HCT116 (cell line): ENCODE measurements at regions not wholly inside any gene's neighbourhood (a gene's known extent, or its start where the extent isn't known, plus 50 kb on each side); places are given as distances from the start of the nearest gene placed in this dataset.

Experiments
- ATAC-seq: fragments of 200-7000 bp; cut with Tn5 transposase; 2 replicates; pipeline ENCODE4 v1.9.1; 2020; ENCODE audit warnings: mild to moderate bottlenecking, moderate library complexity
- BruUV-seq: library from RNA; stranded (reverse); fragments of 400-500 nt; replicated peaks from 2 replicates; lab custom pipeline; 2021; lab: Mats Ljungman, UMichigan
- CTCF ChIA-PET: fragments of 300-600 bp; sonication (Branson Sonifier 250); formaldehyde crosslinking; loops from one replicate; lab custom pipeline; 2021; ENCODE audit warnings: antibody characterized with exemption; lab: Charles Lee
- POLR2A ChIA-PET: fragments of 300-600, 350-600 bp; sonication (Branson Sonifier 250); formaldehyde crosslinking; loops from one replicate; lab custom pipeline; 2021; ENCODE audit warnings: antibody characterized with exemption; lab: Charles Lee
- RAD21 ChIA-PET, 2 experiments: fragments of 300-600 bp; sonication (Branson Sonifier 250); formaldehyde crosslinking; loops; one replicate each; lab custom pipeline; 2023; ENCODE audit warnings: low total read pairs in 2 of 2; ENCODE audit not compliant: uncharacterized antibody in 2 of 2, unreplicated experiment in 2 of 2, low non-redundant PET in 1 of 2; lab: Charles Lee
- DNase-seq: peaks from one replicate; pipeline ENCODE4 v3.0.0-alpha.2; 2010; ENCODE audit warnings: low read depth, low spot score
- H2AFZ ChIP-seq: fragments of 200-600 bp; shearing (Covaris generic), sonication (generic); 2 replicates; pipeline ENCODE4 v1.6.1; 2017; ENCODE audit warnings: low read depth, mixed run types, mixed read lengths, antibody characterized with exemption, low read length; ENCODE audit not compliant: poor library complexity, severe bottlenecking
- H3K27ac ChIP-seq: 2 replicates; pipeline ENCODE4 v1.5.1; 2012; ENCODE audit warnings: low read depth, low read length
- H3K27me3 ChIP-seq: fragments of 200-600 bp; sonication (generic); 2 replicates; pipeline ENCODE4 v1.6.1; 2016; ENCODE audit warnings: mixed run types, low read length, mixed read lengths; ENCODE audit not compliant: insufficient read depth
- H3K36me3 ChIP-seq, 2 experiments: fragments of 200-500 bp in 1 of 2; fragments of 200-600 bp in 1 of 2; sonication (Bioruptor generic) in 1 of 2; sonication (generic) in 1 of 2; 2 replicates each; pipeline versions ENCODE4 v1.5.1 to v1.6.1; 2014 to 2016; ENCODE audit warnings: low read length in 2 of 2, inconsistent platforms in 1 of 2, mixed read lengths in 1 of 2, mixed run types in 1 of 2; ENCODE audit not compliant: insufficient read depth in 2 of 2, control insufficient read depth in 1 of 2
- H3K4me1 ChIP-seq, 2 experiments: fragments of 200-600 bp in 1 of 2; sonication (generic) in 1 of 2; 2 replicates each; pipeline versions ENCODE4 v1.5.1 to v1.6.1; 2012 to 2017; ENCODE audit warnings: low read length in 2 of 2, inconsistent platforms in 1 of 2, mild to moderate bottlenecking in 1 of 2, mixed read lengths in 1 of 2, mixed run types in 1 of 2, moderate library complexity in 1 of 2; ENCODE audit not compliant: insufficient read depth in 2 of 2, control insufficient read depth in 1 of 2
- H3K4me2 ChIP-seq: fragments of 200-600 bp; sonication (generic); 2 replicates; pipeline ENCODE4 v1.6.1; 2017; ENCODE audit warnings: mixed run types, low read length, mixed read lengths
- H3K4me3 ChIP-seq, 2 experiments: fragments of 200-600 bp in 1 of 2; sonication (generic) in 1 of 2; replicated peaks in 1 of 2; 2 replicates each; pipeline ENCODE4 v1.5.1; 2011 to 2016; ENCODE audit warnings: low read length in 2 of 2, control low read depth in 1 of 2, low read depth in 1 of 2, mild to moderate bottlenecking in 1 of 2, mixed read lengths in 1 of 2, mixed run types in 1 of 2
- H3K79me2 ChIP-seq: fragments of 200-600 bp; sonication (generic); 2 replicates; pipeline ENCODE4 v1.6.1; 2017; ENCODE audit warnings: mild to moderate bottlenecking, mixed run types, low read length, moderate library complexity, mixed read lengths; ENCODE audit not compliant: insufficient read depth
- H3K9ac ChIP-seq: fragments of 200-600 bp; sonication (generic); 2 replicates; pipeline ENCODE4 v1.6.1; 2016; ENCODE audit warnings: low read length, mixed read lengths
- H3K9me2 ChIP-seq: fragments of 200-600 bp; sonication (generic), shearing (Covaris generic); 2 replicates; pipeline ENCODE4 v1.6.1; 2017; ENCODE audit warnings: mixed run types, mild to moderate bottlenecking, moderate library complexity; ENCODE audit not compliant: insufficient read depth
- H3K9me3 ChIP-seq, 2 experiments: fragments of 200-500 bp in 1 of 2; fragments of 200-600 bp in 1 of 2; sonication (Bioruptor generic) in 1 of 2; sonication (generic) in 1 of 2; 2 replicates each; pipeline ENCODE4 v1.6.1; 2014 to 2017; ENCODE audit warnings: low read length in 2 of 2, mixed read lengths in 2 of 2, inconsistent platforms in 1 of 2, low read depth in 1 of 2, mild to moderate bottlenecking in 1 of 2, mixed run types in 1 of 2, moderate library complexity in 1 of 2; ENCODE audit not compliant: control insufficient read depth in 1 of 2, insufficient read depth in 1 of 2
- H4K20me1 ChIP-seq: fragments of 200-600 bp; sonication (generic), shearing (Covaris generic); 2 replicates; pipeline ENCODE4 v1.6.1; 2017; ENCODE audit warnings: mixed run types, mild to moderate bottlenecking, moderate library complexity; ENCODE audit not compliant: insufficient read depth
- EGR1 ChIP-seq: IDR thresholded peaks from 2 replicates; pipeline ENCODE4 v1.6.1; 2012; ENCODE audit warnings: low read depth
- EZH2phosphoT487 ChIP-seq: fragments of 200-600 bp; IDR thresholded peaks from 2 replicates; pipeline ENCODE4 v1.6.1; 2018; ENCODE audit warnings: antibody characterized with exemption, borderline replicate concordance
- POLR2AphosphoS5 ChIP-seq: IDR thresholded peaks from 2 replicates; pipeline ENCODE4 v1.6.1; 2011; ENCODE audit warnings: mild to moderate bottlenecking, low read depth, low read length, moderate library complexity
- YY1 ChIP-seq: IDR thresholded peaks from 2 replicates; pipeline ENCODE4 v1.6.1; 2011; ENCODE audit warnings: low read length, low read depth, moderate library complexity, mild to moderate bottlenecking; ENCODE audit not compliant: insufficient replicate concordance; ENCODE audit errors: extremely low read depth
- intact Hi-C: fragments of 100-400 bp; cut with micrococcal nuclease; formaldehyde crosslinking; loops from 2 replicates; pipeline ENCODE4 v1.10.0; 2022

DNA sequence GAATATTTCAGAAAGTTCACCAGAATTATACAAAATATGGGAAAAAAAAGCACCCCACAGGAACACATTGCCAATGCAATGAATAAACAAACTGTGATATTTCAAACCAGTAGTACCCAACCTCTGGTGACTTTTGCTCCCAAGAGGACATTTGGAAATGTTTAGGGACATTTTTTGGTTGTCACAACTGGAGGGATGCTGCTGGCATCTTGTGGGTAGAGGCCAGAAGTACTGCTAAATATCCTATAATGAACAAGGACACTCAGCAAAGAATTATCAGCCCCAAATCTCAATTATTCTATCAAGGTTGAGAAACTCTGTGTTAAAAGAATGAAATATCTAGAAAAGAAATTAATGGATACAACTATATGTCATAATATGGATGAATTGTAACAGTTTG, 1334.4 kb upstream of the FLRT2 start:
- Histone ChIP-seq H4K20me1 (no peaks in the 10 kb centered on the region), H3K9me2 (no peaks in the 10 kb centered on the region), H3K27me3 (no peaks in the 10 kb centered on the region), H3K27ac (no peak overlapping the region), H3K79me2 (no peaks in the 10 kb centered on the region), H3K4me3 (no peak overlapping the region), H3K9ac (no peak overlapping the region), H2AFZ (no peak overlapping the region), H3K4me1 (no peaks in the 10 kb centered on the region), H3K36me3 (no peaks in the 10 kb centered on the region), H3K4me2 (no peak overlapping the region), H3K9me3 (peaks cover 8 to 23% of the 10 kb centered on the region in 2 experiments; a peak in 2 of 4 replicates)
- CTCF ChIA-PET = no interaction called here
- RAD21 ChIA-PET = no interaction called here
- DNase-seq (no peak), ATAC-seq (no peak)
- BruUV-seq = no TSS peak
- intact Hi-C loops = no loop called here
- POLR2A ChIA-PET = no interaction called here
- no peak for TF ChIP-seq EZH2phosphoT487
- TF ChIP-seq YY1 = no peak
- no peak for TF ChIP-seq POLR2AphosphoS5
- TF ChIP-seq EGR1 = no peak

DNA sequence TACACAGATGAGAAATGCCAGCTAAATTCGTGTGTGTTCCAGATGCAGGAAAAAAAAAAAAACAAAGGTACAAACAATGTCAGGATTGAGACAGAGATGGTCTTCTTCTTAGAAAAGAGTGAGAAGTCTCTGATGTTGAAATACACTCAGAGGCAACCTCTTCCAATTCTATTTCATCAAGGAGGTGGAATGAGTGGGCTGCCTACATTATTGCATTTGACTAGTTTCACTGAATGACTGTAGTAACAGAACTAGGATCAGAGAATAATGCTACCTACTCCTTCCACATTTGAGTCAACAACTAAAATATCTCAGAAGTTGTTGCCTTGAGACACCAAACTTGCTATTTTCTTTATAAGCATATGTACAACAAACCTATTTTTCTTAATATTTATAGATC, 1332.2 kb upstream of the FLRT2 start:
- intact Hi-C loops = no loop called here
- H3K9me2 ChIP-seq = no peaks in the 10 kb centered on the region
- BruUV-seq = no TSS peak
- H3K4me1 ChIP-seq = no peaks in the 10 kb centered on the region
- no peak overlapping the region for H3K4me3 ChIP-seq
- DNase-seq = no peak
- H2AFZ ChIP-seq = no peak overlapping the region
- TF ChIP-seq EGR1 = no peak
- TF ChIP-seq, all 23 proteins: peak for 0
- Histone ChIP-seq H3K27ac (no peak overlapping the region), H3K27me3 (no peaks in the 10 kb centered on the region), H3K36me3 (no peaks in the 10 kb centered on the region), H3K9me3 (peaks cover 17 to 32% of the 10 kb centered on the region in 2 experiments; a peak in 2 of 4 replicates), H3K9ac (no peak overlapping the region), H3K4me2 (no peak overlapping the region), H4K20me1 (no peaks in the 10 kb centered on the region), H3K79me2 (no peaks in the 10 kb centered on the region)
- ChIA-PET POLR2A (no interaction called here), RAD21 (no interaction called here), CTCF (no interaction called here)
- ATAC-seq = no peak
